HAP-1 (cell line): ENCODE measurements at regions not wholly inside any gene's neighbourhood (a gene's known extent, or its start where the extent isn't known, plus 50 kb on each side); places are given as distances from the start of the nearest gene placed in this dataset.

Experiments
- DNase-seq, 2 experiments: peaks; one replicate each; pipeline ENCODE4 v3.0.0-alpha.2; 2016 to 2020; ENCODE audit warnings: low spot score in 2 of 2
- H3K27me3 ChIP-seq: fragments of 250-450 bp; sonication (Bioruptor Pico); 2 replicates; pipeline ENCODE4 v1.5.1; 2020; ENCODE audit warnings: low read depth, mild to moderate bottlenecking, moderate library complexity
- H3K36me3 ChIP-seq: fragments of 250-450 bp; sonication (Bioruptor Pico); replicated peaks from 2 replicates; pipeline ENCODE4 v1.5.1; 2020; ENCODE audit warnings: mild to moderate bottlenecking
- H3K4me1 ChIP-seq: fragments of 250-450 bp; sonication (Bioruptor Pico); 2 replicates; pipeline ENCODE4 v1.5.1; 2020; ENCODE audit warnings: mild to moderate bottlenecking
- H3K4me3 ChIP-seq: fragments of 250-450 bp; sonication (Bioruptor Pico); 2 replicates; pipeline ENCODE4 v1.5.1; 2020; ENCODE audit warnings: mild to moderate bottlenecking, moderate library complexity
- H3K9me3 ChIP-seq: fragments of 250-450 bp; sonication (Bioruptor Pico); 2 replicates; pipeline ENCODE4 v1.5.1; 2020; ENCODE audit warnings: mild to moderate bottlenecking, moderate library complexity
- in situ Hi-C: fragments of 300-500 bp; cut with MboI; formaldehyde crosslinking; loops from 3 replicates; pipeline ENCODE4 v1.14.3; 2020; ENCODE audit warnings: low sequenced_read_pairs, inconsistent platforms, mixed read lengths

GRCh38 chr5:2639425-2639824 is 112.1 kb downstream of the IRX2 start:
- no peak overlapping the region for H3K4me3 ChIP-seq
- no peaks in the 10 kb centered on the region for H3K4me1 ChIP-seq
- no peaks in the 10 kb centered on the region for H3K27me3 ChIP-seq
- in situ Hi-C loops = no loop called here
- no peaks in the 10 kb centered on the region for H3K36me3 ChIP-seq
- no peaks in the 10 kb centered on the region for H3K9me3 ChIP-seq
- no peak for DNase-seq

DNA sequence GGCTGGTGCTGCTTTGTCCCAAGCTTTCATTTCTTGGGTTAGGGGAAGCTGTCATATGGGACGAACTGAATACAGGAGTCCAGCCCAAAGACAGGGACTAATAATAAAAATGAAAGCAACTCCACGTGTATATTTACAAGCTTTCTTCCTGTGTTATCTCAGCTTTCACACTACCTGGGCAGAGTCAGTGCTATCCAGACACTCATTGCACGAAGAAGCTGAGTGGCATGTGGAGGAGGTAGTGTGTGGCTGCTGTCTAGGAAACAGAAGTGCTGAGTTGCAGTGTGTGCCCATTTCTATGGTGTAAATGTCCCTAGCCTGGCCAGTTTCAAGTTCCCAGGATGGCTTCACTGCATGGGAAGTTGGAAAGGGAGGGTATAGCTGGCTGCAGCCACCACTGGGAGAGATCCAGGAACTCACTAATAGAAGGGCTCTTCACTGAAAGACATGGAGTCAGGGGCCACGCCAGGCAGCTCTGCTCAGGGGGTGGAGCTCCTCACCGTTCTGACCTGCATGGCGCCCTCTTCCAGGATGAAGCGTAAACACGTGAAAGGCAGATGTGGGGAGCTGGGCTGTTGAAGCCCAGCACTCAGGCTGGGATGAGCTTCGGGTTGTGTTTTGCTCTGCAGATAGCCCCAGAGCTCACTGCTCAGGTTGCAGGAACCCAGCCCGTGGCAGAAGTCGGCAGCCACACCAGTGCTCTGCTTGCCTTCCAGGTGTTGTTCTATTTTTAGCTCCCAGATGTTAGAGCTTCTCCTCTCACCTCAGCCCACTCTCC is 116.9 kb downstream of the IRX2 start:
- in situ Hi-C loops = no loop called here
- H3K4me3 ChIP-seq = no peak overlapping the region
- H3K9me3 ChIP-seq = no peaks in the 10 kb centered on the region; the same call in 1 of the 2 replicates
- DNase-seq = no peak
- no peaks in the 10 kb centered on the region for H3K27me3 ChIP-seq
- H3K4me1 ChIP-seq = no peaks in the 10 kb centered on the region
- H3K36me3 ChIP-seq = no peaks in the 10 kb centered on the region

- Histone ChIP-seq H3K4me1 (no peaks in the 10 kb centered on the region), H3K9me3 (no peaks in the 10 kb centered on the region; the same call in 1 of the 2 replicates), H3K27me3 (no peaks in the 10 kb centered on the region), H3K4me3 (no peak overlapping the region), H3K36me3 (no peaks in the 10 kb centered on the region)
- in situ Hi-C loops = no loop called here
- DNase-seq = no peak
These were observed 117.5 kb downstream of the IRX2 start for GRCh38 chr5:2633992-2634391.

GRCh38 chr5:2631758-2632157 is 119.7 kb downstream of the IRX2 start:
- H3K27me3 ChIP-seq = no peaks in the 10 kb centered on the region
- no peak for DNase-seq
- no peaks in the 10 kb centered on the region for H3K4me1 ChIP-seq
- in situ Hi-C loops = no loop called here
- H3K4me3 ChIP-seq = no peak overlapping the region
- no peaks in the 10 kb centered on the region; the same call in 1 of the 2 replicates for H3K9me3 ChIP-seq
- no peaks in the 10 kb centered on the region for H3K36me3 ChIP-seq

- Histone ChIP-seq H3K4me1 (no peaks in the 10 kb centered on the region), H3K9me3 (no peaks in the 10 kb centered on the region; the same call in 1 of the 2 replicates), H3K36me3 (no peaks in the 10 kb centered on the region), H3K27me3 (no peaks in the 10 kb centered on the region), H3K4me3 (no peak overlapping the region)
- DNase-seq = no peak
- in situ Hi-C loops = no loop called here
These were observed 122.4 kb downstream of the IRX2 start for GRCh38 chr5:2629045-2629444.

- Histone ChIP-seq H3K4me3 (no peak overlapping the region), H3K9me3 (no peaks in the 10 kb centered on the region; the same call in 1 of the 2 replicates), H3K4me1 (no peaks in the 10 kb centered on the region), H3K36me3 (no peaks in the 10 kb centered on the region), H3K27me3 (no peaks in the 10 kb centered on the region)
- in situ Hi-C loops = no loop called here
- DNase-seq = no peak
These were observed 123.6 kb downstream of the IRX2 start for GRCh38 chr5:2627867-2628266.

DNA sequence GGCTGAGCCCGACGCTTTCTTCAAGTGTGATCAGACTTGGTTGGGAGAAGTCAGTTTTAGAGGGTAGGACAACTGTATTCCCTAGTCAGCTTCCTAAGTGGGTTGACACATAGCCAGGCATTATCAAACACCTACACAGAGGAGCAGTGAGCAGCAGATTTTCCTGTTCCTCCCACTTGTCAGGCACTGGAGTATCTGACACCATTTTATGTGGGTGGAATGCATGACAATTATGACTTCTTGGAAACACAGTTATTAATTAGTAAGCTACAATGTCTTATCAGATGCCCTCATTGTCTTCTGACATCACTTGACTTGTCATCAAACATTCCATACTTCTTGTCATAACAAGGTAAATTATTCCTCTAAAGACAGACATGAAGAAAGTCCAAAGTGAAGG is 124.9 kb downstream of the IRX2 start:
- no peaks in the 10 kb centered on the region for H3K36me3 ChIP-seq
- H3K9me3 ChIP-seq = no peaks in the 10 kb centered on the region; the same call in 1 of the 2 replicates
- H3K4me1 ChIP-seq = no peaks in the 10 kb centered on the region
- in situ Hi-C loops = no loop called here
- no peak for DNase-seq
- H3K27me3 ChIP-seq = no peaks in the 10 kb centered on the region
- H3K4me3 ChIP-seq = no peak overlapping the region

- Histone ChIP-seq H3K9me3 (no peaks in the 10 kb centered on the region), H3K4me3 (no peak overlapping the region), H3K36me3 (no peaks in the 10 kb centered on the region), H3K27me3 (no peaks in the 10 kb centered on the region), H3K4me1 (no peaks in the 10 kb centered on the region)
- in situ Hi-C loops = no loop called here
- no peak for DNase-seq
These were observed 128.6 kb downstream of the IRX2 start for GRCh38 chr5:2622866-2623265.

DNA sequence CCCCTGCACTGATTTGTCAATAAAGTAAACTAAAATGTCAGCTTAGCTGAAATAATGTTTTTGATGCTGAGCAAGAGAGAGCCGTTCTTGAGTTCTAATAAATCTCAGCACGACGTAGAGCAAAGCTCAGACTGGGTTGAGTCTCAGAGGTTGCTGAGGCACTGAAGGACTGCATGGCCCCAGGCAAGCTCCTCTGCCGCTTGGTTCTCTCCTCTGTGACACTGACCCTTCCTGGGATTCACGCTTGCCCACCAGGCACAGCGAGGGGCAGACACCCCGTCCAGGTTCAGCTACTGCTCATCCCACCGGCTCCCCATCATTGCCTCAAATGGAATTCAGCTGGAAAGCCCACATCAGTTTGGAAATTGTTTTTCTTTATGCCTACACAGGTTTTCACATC is 129.8 kb downstream of the IRX2 start:
- DNase-seq = no peak
- no peaks in the 10 kb centered on the region for H3K9me3 ChIP-seq
- no peaks in the 10 kb centered on the region for H3K4me1 ChIP-seq
- in situ Hi-C loops = no loop called here
- H3K4me3 ChIP-seq = no peak overlapping the region
- no peaks in the 10 kb centered on the region for H3K27me3 ChIP-seq
- no peaks in the 10 kb centered on the region for H3K36me3 ChIP-seq

DNA sequence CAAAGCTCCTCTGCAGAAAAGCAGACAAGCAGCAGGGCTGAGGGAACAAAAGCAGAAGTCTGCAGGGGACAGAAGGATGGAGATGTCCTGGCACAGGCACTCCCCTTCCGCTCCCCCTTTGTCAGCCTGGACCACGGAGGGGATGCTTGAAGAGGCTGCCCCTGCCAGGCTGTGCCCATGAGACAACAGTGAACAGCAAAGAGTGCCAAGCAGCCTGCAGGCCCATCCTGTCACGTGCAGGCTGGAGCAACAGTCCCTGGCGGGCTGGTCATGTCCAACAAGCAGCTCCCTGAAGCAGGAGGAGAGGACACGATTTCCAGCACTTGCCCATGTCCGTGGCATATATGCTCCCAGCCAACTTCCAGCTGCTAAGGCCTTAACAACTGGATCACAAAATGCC is 132.3 kb downstream of the IRX2 start:
- Histone ChIP-seq H3K9me3 (no peaks in the 10 kb centered on the region), H3K4me1 (no peaks in the 10 kb centered on the region), H3K27me3 (no peaks in the 10 kb centered on the region), H3K4me3 (no peak overlapping the region), H3K36me3 (no peaks in the 10 kb centered on the region)
- no peak for DNase-seq
- in situ Hi-C loops = no loop called here

DNA sequence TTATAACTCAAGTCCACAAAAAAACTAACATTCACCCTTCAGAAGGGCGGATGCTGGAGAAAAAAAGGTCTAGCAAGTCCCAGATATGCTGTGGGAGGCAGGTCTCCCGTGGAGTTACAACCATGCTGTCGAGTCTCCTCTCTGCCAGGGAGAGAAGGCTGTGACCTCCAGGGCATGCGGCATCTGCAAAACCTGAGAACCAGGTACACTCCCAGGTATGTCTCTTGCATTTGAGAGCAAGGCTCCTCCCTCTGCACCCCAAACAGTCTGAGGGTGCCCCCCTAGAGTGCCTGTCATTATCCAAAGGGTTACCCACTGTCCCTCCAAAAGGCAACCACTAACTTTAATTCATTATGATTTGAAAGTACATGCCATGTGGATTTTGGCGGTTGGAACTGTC is 134.0 kb downstream of the IRX2 start:
- H3K36me3 ChIP-seq = no peaks in the 10 kb centered on the region
- in situ Hi-C loops = no loop called here
- H3K9me3 ChIP-seq = no peaks in the 10 kb centered on the region
- H3K27me3 ChIP-seq = no peaks in the 10 kb centered on the region
- no peak overlapping the region for H3K4me3 ChIP-seq
- H3K4me1 ChIP-seq = no peaks in the 10 kb centered on the region
- no peak for DNase-seq

DNA sequence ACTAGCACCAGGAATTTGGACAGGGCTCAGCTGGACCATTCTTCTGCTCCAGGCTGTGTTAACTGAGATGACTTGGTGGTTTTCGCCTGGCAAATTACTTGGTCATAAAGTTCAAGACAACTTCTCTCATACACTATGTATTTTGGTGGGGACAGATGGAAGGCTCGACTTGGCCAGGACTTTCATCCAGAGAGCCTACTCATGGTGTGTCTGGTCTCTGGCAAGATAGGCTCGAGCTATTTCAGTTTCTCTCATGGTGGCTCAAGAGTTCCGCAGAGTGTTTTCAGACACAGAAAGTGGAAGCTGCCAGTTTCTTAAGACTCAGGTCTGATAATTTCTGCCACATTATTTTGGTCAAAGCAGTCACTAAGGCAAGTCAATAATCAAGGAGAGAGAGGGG is 135.6 kb downstream of the IRX2 start:
- no peak for DNase-seq
- H3K4me1 ChIP-seq = no peaks in the 10 kb centered on the region
- in situ Hi-C loops = no loop called here
- H3K9me3 ChIP-seq = no peaks in the 10 kb centered on the region
- H3K36me3 ChIP-seq = no peaks in the 10 kb centered on the region
- H3K4me3 ChIP-seq = no peak overlapping the region
- no peaks in the 10 kb centered on the region for H3K27me3 ChIP-seq

GRCh38 chr5:2614571-2614970 is 136.9 kb downstream of the IRX2 start:
- H3K27me3 ChIP-seq = no peaks in the 10 kb centered on the region
- in situ Hi-C loops = no loop called here
- no peak for DNase-seq
- H3K36me3 ChIP-seq = no peaks in the 10 kb centered on the region
- no peaks in the 10 kb centered on the region for H3K9me3 ChIP-seq
- H3K4me3 ChIP-seq = no peak overlapping the region
- no peaks in the 10 kb centered on the region for H3K4me1 ChIP-seq

GRCh38 chr5:2611659-2612058 is 139.8 kb downstream of the IRX2 start:
- no peak for DNase-seq

DNA sequence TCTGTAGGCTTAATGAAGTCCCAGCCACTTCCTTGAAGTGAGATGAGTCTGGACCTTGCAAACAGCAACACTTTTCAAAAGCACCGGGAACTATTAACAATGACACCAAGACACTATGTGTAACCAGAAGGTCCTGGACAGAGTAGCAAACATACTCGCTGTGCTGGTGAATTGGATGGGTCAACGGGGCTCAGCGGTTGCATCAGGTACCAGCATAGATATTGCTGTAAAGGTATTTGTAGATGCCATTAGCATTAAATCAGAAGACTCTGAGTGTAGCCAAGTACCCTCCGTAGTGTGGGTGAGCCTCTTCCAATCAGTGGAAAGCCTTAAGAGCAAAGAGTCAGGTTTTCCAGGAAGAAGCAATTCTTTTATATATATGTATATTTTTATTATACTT is 140.5 kb downstream of the IRX2 start:
- DNase-seq = no peak
- no peaks in the 10 kb centered on the region for H3K27me3 ChIP-seq
- in situ Hi-C loops = no loop called here
- H3K4me1 ChIP-seq = no peaks in the 10 kb centered on the region
- H3K9me3 ChIP-seq = no peaks in the 10 kb centered on the region
- H3K4me3 ChIP-seq = no peak overlapping the region
- H3K36me3 ChIP-seq = no peaks in the 10 kb centered on the region

More at GRCh38 chr5:2611659-2612058, 139.8 kb downstream of the IRX2 start:
- in situ Hi-C loops = no loop called here
- no peak overlapping the region for H3K4me3 ChIP-seq
- H3K27me3 ChIP-seq = no peaks in the 10 kb centered on the region
- H3K9me3 ChIP-seq = no peaks in the 10 kb centered on the region
- no peaks in the 10 kb centered on the region for H3K36me3 ChIP-seq
- no peaks in the 10 kb centered on the region for H3K4me1 ChIP-seq
